K562 (cell line): ENCODE measurements at regions not wholly inside any gene's neighbourhood (a gene's known extent, or its start where the extent isn't known, plus 50 kb on each side); places are given as distances from the start of the nearest gene placed in this dataset.

Experiments used
- ATAC-seq: fragments of 200-7000 bp; cut with Tn5 transposase; 3 replicates; pipeline ENCODE4 v1.9.1; 2020; ENCODE audit warnings: moderate library complexity
- BruUV-seq: library from RNA; stranded (reverse); fragments of 400-500 nt; replicated peaks from 2 replicates; lab custom pipeline; 2021; lab: Mats Ljungman, UMichigan
- CTCF ChIA-PET: fragments of 300-600 bp; formaldehyde crosslinking; extraction: SDS; loops from one replicate; lab custom pipeline; 2021; ENCODE audit warnings: low intra/inter-chr PET ratio; lab: Yijun Ruan, JAX
- POLR2A ChIA-PET: fragments of 300-600, 350-650 bp; sonication (Branson Sonifier 250); formaldehyde crosslinking; extraction: SDS; loops from one replicate; lab custom pipeline; 2021; ENCODE audit warnings: antibody characterized with exemption, inconsistent platforms; lab: Yijun Ruan, JAX
- DNase-seq, 4 experiments: peaks; one replicate each; pipeline versions ENCODE4 v3.0.0 to v3.0.0-alpha.2; 2011 to 2018; ENCODE audit warnings: low spot score in 3 of 4, mixed read lengths in 3 of 4; ENCODE audit errors: extremely low read depth in 1 of 4
- FAIRE-seq: peaks from 2 replicates; lab custom pipeline; 2011; peaks lifted over from hg19 to GRCh38; lab: Jason Lieb, UNC
- H2AFZ ChIP-seq: 2 replicates; pipeline ENCODE4 v1.6.0; 2011; ENCODE audit warnings: low read depth, low read length, control low read depth, inconsistent platforms
- H3K27ac ChIP-seq: fragments of 200-600 bp; 3 replicates; pipeline ENCODE4 v1.8.0; 2011; ENCODE audit warnings: low read depth, mild to moderate bottlenecking, control low read depth, inconsistent platforms, low read length, moderate library complexity, mixed read lengths; ENCODE audit errors: extremely low read depth
- H3K27me3 ChIP-seq, 2 experiments: fragments of 300-600 bp in 1 of 2; 2 replicates in 1 of 2; 3 replicates in 1 of 2; pipeline versions ENCODE4 v1.6.0 to v1.8.0; 2011; ENCODE audit warnings: inconsistent platforms in 2 of 2, low read length in 2 of 2, mild to moderate bottlenecking in 1 of 2, mixed read lengths in 1 of 2, moderate library complexity in 1 of 2; ENCODE audit not compliant: control insufficient read depth in 2 of 2, insufficient read depth in 2 of 2
- H3K36me3 ChIP-seq: fragments of 300-600 bp; 3 replicates; pipeline ENCODE4 v1.8.0; 2011; ENCODE audit warnings: mild to moderate bottlenecking, low read length, inconsistent platforms; ENCODE audit not compliant: control insufficient read depth, insufficient read depth
- H3K4me1 ChIP-seq, 2 experiments: fragments of 200-600 bp in 1 of 2; replicated peaks in 1 of 2; 2 replicates in 1 of 2; 3 replicates in 1 of 2; pipeline versions ENCODE4 v1.5.1 to v1.8.0; 2011; ENCODE audit warnings: inconsistent platforms in 2 of 2, low read length in 2 of 2, mild to moderate bottlenecking in 1 of 2, mixed read lengths in 1 of 2, moderate library complexity in 1 of 2; ENCODE audit not compliant: control insufficient read depth in 2 of 2, insufficient read depth in 2 of 2
- H3K4me2 ChIP-seq: 2 replicates; pipeline ENCODE4 v1.6.1; 2011; ENCODE audit warnings: low read length, control low read depth, inconsistent platforms, mixed read lengths; ENCODE audit not compliant: insufficient read depth
- H3K4me3 ChIP-seq: fragments of 200-600 bp; sonication (generic), shearing (Covaris generic); 2 replicates; pipeline ENCODE4 v1.5.1; 2016; ENCODE audit warnings: control low read depth, inconsistent platforms
- H3K79me2 ChIP-seq: fragments of 200-600 bp; 3 replicates; pipeline ENCODE4 v1.8.0; 2011; ENCODE audit warnings: low read length, inconsistent platforms; ENCODE audit not compliant: control insufficient read depth, insufficient read depth
- H3K9ac ChIP-seq, 2 experiments: 2 replicates each; pipeline versions ENCODE4 v1.6.0 to v1.6.1; 2011; ENCODE audit warnings: low read depth in 2 of 2, low read length in 2 of 2, control low read depth in 1 of 2, inconsistent platforms in 1 of 2, mild to moderate bottlenecking in 1 of 2, mixed read lengths in 1 of 2; ENCODE audit not compliant: insufficient read depth in 1 of 2
- H3K9me1 ChIP-seq: one replicate; pipeline ENCODE4 v1.6.0; 2011; ENCODE audit warnings: inconsistent platforms, mild to moderate bottlenecking, low read length, moderate library complexity; ENCODE audit not compliant: control insufficient read depth, insufficient read depth
- H3K9me3 ChIP-seq: replicated peaks from 2 replicates; pipeline ENCODE4 v1.5.1; 2011; ENCODE audit warnings: low read depth, low read length, inconsistent platforms; ENCODE audit not compliant: control insufficient read depth, insufficient read depth
- H4K20me1 ChIP-seq: replicated peaks from 2 replicates; pipeline ENCODE4 v1.6.1; 2011; ENCODE audit warnings: low read length, inconsistent platforms, mixed read lengths; ENCODE audit not compliant: control insufficient read depth, insufficient read depth
- BRD9 ChIP-seq: fragments of 450-650 bp; IDR thresholded peaks from 2 replicates; pipeline ENCODE4 v1.6.1; 2018; ENCODE audit warnings: low read depth; ENCODE audit not compliant: partially characterized antibody
- GTF2F1 ChIP-seq: IDR thresholded peaks from 2 replicates; pipeline ENCODE4 v1.6.1; 2011; ENCODE audit warnings: low read depth, low read length, improper control_type of control experiment
- IFI16 ChIP-seq: fragments of 250-450 bp; sonication (Bioruptor Pico); IDR thresholded peaks from 2 replicates; pipeline ENCODE4 v2.1.2; 2022; ENCODE audit warnings: mild to moderate bottlenecking, inconsistent platforms
- NFIX ChIP-seq: fragments of 250-450 bp; sonication (Bioruptor Pico); IDR thresholded peaks from 2 replicates; pipeline ENCODE4 v1.4.0; 2020; ENCODE audit warnings: low read depth, mild to moderate bottlenecking, moderate library complexity
- PCBP1 ChIP-seq: fragments of 200-400 bp; formaldehyde crosslinking; IDR thresholded peaks from 2 replicates; pipeline ENCODE4 v1.6.1; 2018; ENCODE audit warnings: mild to moderate bottlenecking, low read depth, low read length; ENCODE audit not compliant: poor library complexity, severe bottlenecking
- PTTG1 ChIP-seq: fragments of 450-650 bp; IDR thresholded peaks from 2 replicates; pipeline ENCODE4 v1.6.1; 2016; ENCODE audit warnings: low read depth, mild to moderate bottlenecking, missing genetic modification characterization, missing compliant biosample characterization
- TCF7 ChIP-seq: sonication (generic); IDR thresholded peaks from 2 replicates; pipeline ENCODE4 v1.6.1; 2016; ENCODE audit warnings: antibody characterized with exemption, borderline replicate concordance
- TGIF2 ChIP-seq: sonication (generic); formaldehyde crosslinking; IDR thresholded peaks from 2 replicates; pipeline ENCODE4 v1.8.1; 2022; ENCODE audit warnings: mild to moderate bottlenecking, missing genetic modification reagents, moderate library complexity
- ZNF232 ChIP-seq: sonication (generic); formaldehyde crosslinking; IDR thresholded peaks from 2 replicates; pipeline ENCODE4 v1.8.0; 2022; ENCODE audit warnings: mild to moderate bottlenecking, missing genetic modification reagents
- ZNF263 ChIP-seq: sonication (generic); formaldehyde crosslinking; IDR thresholded peaks from 2 replicates; pipeline ENCODE4 v1.8.0; 2022; ENCODE audit warnings: mild to moderate bottlenecking, missing genetic modification reagents, borderline replicate concordance
- ZNF75A ChIP-seq: fragments of 450-650 bp; formaldehyde crosslinking; IDR thresholded peaks from 2 replicates; pipeline ENCODE4 v1.4.0; 2020; ENCODE audit warnings: mild to moderate bottlenecking
- ZNF830 ChIP-seq: fragments of 250-450 bp; sonication (Bioruptor Pico); IDR thresholded peaks from 2 replicates; pipeline ENCODE4 v1.5.0; 2021; ENCODE audit warnings: mild to moderate bottlenecking
- WGBS: fragments of 100-300 bp; shearing (Covaris generic); methylation state at CpG from one replicate; pipeline ENCODE4 v1.1.6; 2016; ENCODE audit warnings: low coverage, mixed read lengths; ENCODE audit not compliant: insufficient coverage; ENCODE audit errors: missing lambda C conversion rate; 5-methylcytosine and 5-hydroxymethylcytosine counted together
- in situ Hi-C: fragments of 300-500 bp; cut with MboI; formaldehyde crosslinking; loops from 4 replicates; pipeline ENCODE4 v1.15.0; 2018; ENCODE audit warnings: inconsistent platforms, mixed read lengths
- intact Hi-C: fragments of 100-400 bp; cut with micrococcal nuclease; formaldehyde crosslinking; loops from 2 replicates; pipeline ENCODE4 v1.14.2; 2022
- TF ChIP-seq, protein P1 (sequence below): sonication (generic); formaldehyde crosslinking; IDR thresholded peaks from 2 replicates; pipeline ENCODE4 v1.9.0; 2022; ENCODE audit warnings: mild to moderate bottlenecking, missing genetic modification reagents
- TF ChIP-seq, protein P2 (sequence below): IDR thresholded peaks from 2 replicates; pipeline ENCODE4 v1.6.1; 2016; ENCODE audit warnings: missing genetic modification characterization, missing compliant biosample characterization

DNA sequence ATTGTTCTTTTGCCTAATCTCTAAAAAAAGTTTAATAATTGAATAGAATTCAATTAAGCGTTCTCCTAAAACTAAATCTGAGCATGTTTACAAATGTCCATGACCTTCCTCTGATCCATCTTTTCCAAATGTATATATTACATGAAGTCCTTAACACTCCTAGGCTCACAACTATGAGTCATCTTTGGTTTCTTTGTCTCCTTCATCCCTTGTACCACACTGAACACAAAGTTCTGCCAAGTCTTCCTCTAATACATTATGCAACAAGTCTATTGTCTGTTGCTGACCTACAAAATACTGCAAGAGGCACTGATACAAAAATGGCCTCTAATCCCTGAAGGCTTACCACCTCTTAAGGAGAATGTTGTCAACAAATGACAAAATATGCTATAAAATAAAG lies 550.2 kb downstream of the PYDC2 start (continued):
- TF ChIP-seq PTTG1 (tag) (no peak), ZNF830 (CRISPR knock-in tag) (no peak), NFIX (CRISPR knock-in tag) (no peak), TCF7 (no peak), GTF2F1 (no peak), ZNF232 (CRISPR knock-in tag) (no peak), PCBP1 (no peak)

DNA sequence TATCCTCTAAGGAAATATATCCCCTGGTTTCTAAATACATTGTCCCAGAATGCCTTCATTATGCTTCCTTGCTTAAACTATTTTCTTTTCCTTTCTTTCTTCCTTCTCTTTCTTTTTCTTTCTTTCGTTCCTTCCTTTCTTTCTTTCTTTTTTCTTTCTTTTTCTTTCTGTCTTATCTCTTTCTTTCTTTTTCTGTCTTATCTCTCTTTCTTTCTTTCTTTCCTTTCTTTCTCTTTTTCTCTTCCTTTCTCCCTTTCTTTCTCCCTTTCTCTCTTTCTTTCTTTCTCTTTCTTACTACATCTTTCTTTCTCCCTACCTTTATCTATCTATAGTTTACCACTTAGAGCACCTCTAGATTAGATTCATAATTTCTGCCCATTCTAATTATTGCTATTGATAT lies 552.1 kb downstream of the PYDC2 start:
- H3K4me2 ChIP-seq = no peak overlapping the region
- no peaks in the 10 kb centered on the region for H4K20me1 ChIP-seq
- H3K9me3 ChIP-seq = no peaks in the 10 kb centered on the region; the same call in 1 of the 2 replicates
- CTCF ChIA-PET = no interaction called here
- WGBS = 0% methylated on average over 1 of the region's 1 CpG
- in situ Hi-C loops = no loop called here
- no peaks in the 10 kb centered on the region for H3K36me3 ChIP-seq
- TF ChIP-seq BRD9 (no peak), IFI16 (no peak), ZNF75A (CRISPR knock-in tag) (no peak), TGIF2 (no peak), ZNF263 (no peak)
- TF ChIP-seq, protein P1, sequence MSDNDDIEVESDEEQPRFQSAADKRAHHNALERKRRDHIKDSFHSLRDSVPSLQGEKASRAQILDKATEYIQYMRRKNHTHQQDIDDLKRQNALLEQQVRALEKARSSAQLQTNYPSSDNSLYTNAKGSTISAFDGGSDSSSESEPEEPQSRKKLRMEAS (CRISPR knock-in tag) = no peak
- TF ChIP-seq, protein P2, sequence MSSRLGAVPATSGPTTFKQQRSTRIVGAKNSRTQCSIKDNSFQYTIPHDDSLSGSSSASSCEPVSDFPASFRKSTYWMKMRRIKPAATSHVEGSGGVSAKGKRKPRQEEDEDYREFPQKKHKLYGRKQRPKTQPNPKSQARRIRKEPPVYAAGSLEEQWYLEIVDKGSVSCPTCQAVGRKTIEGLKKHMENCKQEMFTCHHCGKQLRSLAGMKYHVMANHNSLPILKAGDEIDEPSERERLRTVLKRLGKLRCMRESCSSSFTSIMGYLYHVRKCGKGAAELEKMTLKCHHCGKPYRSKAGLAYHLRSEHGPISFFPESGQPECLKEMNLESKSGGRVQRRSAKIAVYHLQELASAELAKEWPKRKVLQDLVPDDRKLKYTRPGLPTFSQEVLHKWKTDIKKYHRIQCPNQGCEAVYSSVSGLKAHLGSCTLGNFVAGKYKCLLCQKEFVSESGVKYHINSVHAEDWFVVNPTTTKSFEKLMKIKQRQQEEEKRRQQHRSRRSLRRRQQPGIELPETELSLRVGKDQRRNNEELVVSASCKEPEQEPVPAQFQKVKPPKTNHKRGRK (tag) = 0 out of 2 replicates have a peak, but pooled peaks have one; percentile 35
- H3K27me3 ChIP-seq = no peaks in the 10 kb centered on the region
- H3K4me3 ChIP-seq = no peak overlapping the region
- H3K79me2 ChIP-seq = no peaks in the 10 kb centered on the region
- intact Hi-C loops = no loop called here
- H2AFZ ChIP-seq = no peak overlapping the region
- H3K27ac ChIP-seq = no peak overlapping the region
- ATAC-seq (no peak), DNase-seq (no peak), FAIRE-seq (no peak)
- no peak overlapping the region for H3K9ac ChIP-seq
- H3K4me1 ChIP-seq = no peaks in the 10 kb centered on the region
- no TSS peak for BruUV-seq
- no peaks in the 10 kb centered on the region for H3K9me1 ChIP-seq
- POLR2A ChIA-PET = no interaction called here
